GM12878 (cell line): ENCODE measurements at regions not wholly inside any gene's neighbourhood (a gene's known extent, or its start where the extent isn't known, plus 50 kb on each side); places are given as distances from the start of the nearest gene placed in this dataset.
A peak's percentile ranks its signal among the peaks of the same experiment; 100 is the strongest.

Source experiments
- ATAC-seq: fragments of 200-7000 bp; cut with Tn5 transposase; 3 replicates; pipeline ENCODE4 v1.9.1; 2020; ENCODE audit warnings: mild to moderate bottlenecking, moderate library complexity
- BruUV-seq: library from RNA; stranded (reverse); fragments of 400-500 nt; replicated peaks from 2 replicates; lab custom pipeline; 2021; lab: Mats Ljungman, UMichigan
- CTCF ChIA-PET: fragments of 300-600 bp; sonication (Branson Sonifier 250); formaldehyde crosslinking; extraction: SDS; loops from one replicate; lab custom pipeline; 2021; ENCODE audit warnings: inconsistent platforms; lab: Yijun Ruan, JAX
- POLR2A ChIA-PET: fragments of 350-600 bp; formaldehyde crosslinking; extraction: SDS; loops from one replicate; lab custom pipeline; 2021; ENCODE audit warnings: inconsistent platforms; lab: Charles Lee
- RAD21 ChIA-PET: fragments of 300-600 bp; sonication (Branson Sonifier 250); formaldehyde crosslinking; loops from one replicate; lab custom pipeline; 2023; ENCODE audit warnings: antibody characterized with exemption; ENCODE audit not compliant: unreplicated experiment; lab: Charles Lee
- SMC1A ChIA-PET: fragments of 300-600 bp; sonication (Branson Sonifier 250); formaldehyde crosslinking; loops from one replicate; lab custom pipeline; 2023; ENCODE audit not compliant: unreplicated experiment, uncharacterized antibody; lab: Charles Lee
- DNase-seq: peaks from one replicate; pipeline ENCODE4 v3.0.0-alpha.2; 2011; ENCODE audit warnings: low read depth, low spot score
- FAIRE-seq: peaks from 3 replicates; lab custom pipeline; 2011; peaks lifted over from hg19 to GRCh38; lab: Jason Lieb, UNC
- H2AFZ ChIP-seq: 2 replicates; pipeline ENCODE4 v1.6.0; 2011; ENCODE audit warnings: low read depth, low read length, control low read depth; ENCODE audit not compliant: control insufficient read depth
- H3K27ac ChIP-seq: 2 replicates; pipeline ENCODE4 v1.5.1; 2011; ENCODE audit warnings: control low read depth; ENCODE audit not compliant: control insufficient read depth, insufficient read depth
- H3K27me3 ChIP-seq, 2 experiments: replicated peaks in 1 of 2; 2 replicates each; pipeline versions ENCODE4 v1.6.0 to v1.6.1; 2011; ENCODE audit warnings: low read length in 1 of 2; ENCODE audit not compliant: control insufficient read depth in 2 of 2, insufficient read depth in 2 of 2
- H3K36me3 ChIP-seq, 2 experiments: 2 replicates each; pipeline ENCODE4 v1.5.1; 2011; ENCODE audit warnings: low read length in 1 of 2; ENCODE audit not compliant: control insufficient read depth in 2 of 2, insufficient read depth in 2 of 2
- H3K4me1 ChIP-seq: 2 replicates; pipeline ENCODE4 v1.6.1; 2011; ENCODE audit warnings: mild to moderate bottlenecking, low read length, moderate library complexity, mixed read lengths; ENCODE audit not compliant: control insufficient read depth, insufficient read depth
- H3K4me2 ChIP-seq: 2 replicates; pipeline ENCODE4 v1.6.0; 2011; ENCODE audit warnings: control low read depth; ENCODE audit not compliant: control insufficient read depth, insufficient read depth
- H3K4me3 ChIP-seq: fragments of 200-600 bp; sonication (generic); 2 replicates; pipeline ENCODE4 v1.5.1; 2016
- H3K79me2 ChIP-seq: 2 replicates; pipeline ENCODE4 v1.6.0; 2011; ENCODE audit warnings: low read length; ENCODE audit not compliant: control insufficient read depth, insufficient read depth
- H3K9ac ChIP-seq: 2 replicates; pipeline ENCODE4 v1.8.0; 2011; ENCODE audit warnings: low read length, control low read depth, mixed read lengths; ENCODE audit not compliant: control insufficient read depth, insufficient read depth
- H3K9me3 ChIP-seq: replicated peaks from 3 replicates; pipeline ENCODE4 v1.5.1; 2011; ENCODE audit warnings: mild to moderate bottlenecking, low read length; ENCODE audit not compliant: control insufficient read depth, insufficient read depth
- H4K20me1 ChIP-seq: 2 replicates; pipeline ENCODE4 v1.6.0; 2011; ENCODE audit not compliant: control insufficient read depth, insufficient read depth
- CBX3 ChIP-seq: fragments of 200-600 bp; sonication (generic); IDR thresholded peaks from 2 replicates; pipeline ENCODE4 v1.6.1; 2016; ENCODE audit warnings: low read depth, borderline replicate concordance
- CREB1 ChIP-seq: IDR thresholded peaks from 2 replicates; pipeline ENCODE4 v1.6.1; 2012; ENCODE audit warnings: low read depth, mild to moderate bottlenecking, inconsistent platforms
- DPF2 ChIP-seq: fragments of 450-650 bp; IDR thresholded peaks from 2 replicates; pipeline ENCODE4 v1.6.1; 2017; ENCODE audit warnings: mild to moderate bottlenecking
- ETV6 ChIP-seq, 2 experiments: fragments of 450-650 bp in 1 of 2; IDR thresholded peaks in 1 of 2; conservative IDR thresholded peaks in 1 of 2; 2 replicates each; pipeline ENCODE4 v1.6.1; 2014; ENCODE audit warnings: antibody characterized with exemption in 1 of 2, borderline replicate concordance in 1 of 2, low read depth in 1 of 2, mild to moderate bottlenecking in 1 of 2, moderate library complexity in 1 of 2
- HDAC2 ChIP-seq: fragments of 200-600 bp; sonication (generic); IDR thresholded peaks from 2 replicates; pipeline ENCODE4 v1.6.1; 2017
- HDGF ChIP-seq: fragments of 450-650 bp; IDR thresholded peaks from 2 replicates; pipeline ENCODE4 v1.6.1; 2016; ENCODE audit warnings: antibody characterized with exemption
- IKZF1 ChIP-seq: fragments of 450-650 bp; conservative IDR thresholded peaks from 2 replicates; pipeline ENCODE4 v1.6.1; 2017; ENCODE audit warnings: antibody characterized with exemption, mild to moderate bottlenecking
- IKZF2 ChIP-seq, 2 experiments: fragments of 450-650 bp; IDR thresholded peaks; 2 replicates each; pipeline ENCODE4 v1.6.1; 2017; ENCODE audit warnings: mild to moderate bottlenecking in 2 of 2, moderate library complexity in 2 of 2
- MEF2B ChIP-seq: fragments of 450-650 bp; IDR thresholded peaks from 2 replicates; pipeline ENCODE4 v1.6.1; 2018; ENCODE audit warnings: mild to moderate bottlenecking, moderate library complexity; ENCODE audit not compliant: partially characterized antibody, poor library complexity, severe bottlenecking
- MTA2 ChIP-seq: fragments of 450-650 bp; IDR thresholded peaks from 2 replicates; pipeline ENCODE4 v1.6.1; 2016; ENCODE audit warnings: low read depth, mild to moderate bottlenecking, moderate library complexity
- MYC ChIP-seq: IDR thresholded peaks from 2 replicates; pipeline ENCODE4 v1.6.1; 2011; ENCODE audit warnings: mild to moderate bottlenecking, low read length, moderate library complexity, inconsistent platforms; ENCODE audit not compliant: insufficient read depth, insufficient replicate concordance, insufficient read length, severe bottlenecking
- NR2C2 ChIP-seq: IDR thresholded peaks from 2 replicates; pipeline ENCODE4 v1.6.1; 2011; ENCODE audit warnings: borderline replicate concordance, low read depth; ENCODE audit not compliant: control insufficient read depth, insufficient read length
- PML ChIP-seq: IDR thresholded peaks from 2 replicates; pipeline ENCODE4 v1.6.1; 2012; ENCODE audit warnings: low read length, inconsistent platforms
- SMAD5 ChIP-seq: IDR thresholded peaks from 2 replicates; pipeline ENCODE4 v1.6.1; 2016; ENCODE audit warnings: antibody characterized with exemption, low read depth
- SRF ChIP-seq, 2 experiments: IDR thresholded peaks; 2 replicates each; pipeline ENCODE4 v1.6.1; 2011; ENCODE audit warnings: low read depth in 2 of 2, low read length in 2 of 2, mild to moderate bottlenecking in 1 of 2, moderate library complexity in 1 of 2
- STAT3 ChIP-seq: IDR thresholded peaks from 2 replicates; pipeline ENCODE4 v1.6.1; 2011; ENCODE audit warnings: low read depth, low read length, improper control_type of control experiment
- WGBS: methylation state at CpG from one replicate; pipeline ENCODE4 v1.1.6; 2016; ENCODE audit warnings: low lambda C conversion rate; ENCODE audit not compliant: insufficient replicate concordance, insufficient coverage; ENCODE audit errors: missing lambda C conversion rate; 5-methylcytosine and 5-hydroxymethylcytosine counted together
- in situ Hi-C: fragments of 300-500 bp; cut with MboI; formaldehyde crosslinking; loops from 9 replicates; pipeline ENCODE4 v1.14.3; 2018; ENCODE audit warnings: mixed read lengths
- intact Hi-C: fragments of 100-400 bp; cut with micrococcal nuclease; formaldehyde crosslinking; loops from one replicate; pipeline ENCODE4 v1.14.2; 2022; ENCODE audit not compliant: unreplicated experiment
- TF ChIP-seq, protein P1 (sequence below): IDR thresholded peaks from 2 replicates; pipeline ENCODE4 v1.6.1; 2011; ENCODE audit warnings: borderline replicate concordance, low read depth, mild to moderate bottlenecking, moderate library complexity, mixed read lengths, low read length; ENCODE audit not compliant: insufficient read depth; ENCODE audit errors: extremely low read length
- TF ChIP-seq, protein P2 (sequence below): fragments of 450-650 bp; IDR thresholded peaks from 2 replicates; pipeline ENCODE4 v1.6.1; 2018; ENCODE audit warnings: mild to moderate bottlenecking, low read depth, moderate library complexity; ENCODE audit not compliant: partially characterized antibody
- TF ChIP-seq, protein P3 (sequence below): fragments of 450-650 bp; conservative IDR thresholded peaks from 2 replicates; pipeline ENCODE4 v1.6.1; 2017; ENCODE audit warnings: mild to moderate bottlenecking, moderate library complexity

DNA sequence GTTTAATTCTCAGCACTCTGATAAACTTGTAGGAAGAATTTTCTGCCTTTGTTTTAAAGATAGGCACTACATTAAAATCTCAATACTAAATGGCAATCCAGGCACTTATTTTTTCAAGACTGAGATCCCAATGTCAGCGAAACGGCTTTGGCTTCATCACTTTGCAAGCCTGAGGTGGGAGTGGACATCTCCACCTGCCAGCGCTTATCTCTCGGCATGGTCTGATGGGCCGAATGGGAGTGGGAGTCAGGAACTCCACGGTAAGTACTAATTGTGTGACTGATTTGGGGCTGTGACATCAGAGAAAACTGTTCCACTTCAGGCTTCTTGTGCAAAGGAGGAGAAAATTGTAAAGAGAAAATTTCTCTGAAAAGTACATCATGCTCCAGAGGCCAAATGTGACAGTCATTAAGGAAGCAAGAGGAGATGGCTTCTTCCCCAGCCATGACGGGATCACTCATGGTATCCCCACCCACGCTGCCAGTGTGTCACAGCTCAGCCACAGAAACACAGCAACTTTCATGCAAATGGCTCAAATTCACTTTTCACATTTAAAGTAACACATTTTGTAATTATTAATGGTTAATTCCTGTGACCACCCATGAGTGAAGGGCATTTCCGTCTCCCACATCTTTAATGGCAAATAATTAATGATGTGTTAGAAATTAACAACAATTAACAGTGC lies 385.5 kb upstream of the HNRNPA3 start:
- Histone ChIP-seq H3K79me2 (no peaks in the 10 kb centered on the region), H3K4me3 (no peak overlapping the region), H3K4me1 (no peaks in the 10 kb centered on the region), H3K36me3 (no peaks in the 10 kb centered on the region), H3K27me3 (no peaks in the 10 kb centered on the region), H2AFZ (no peak overlapping the region), H3K9ac (no peak overlapping the region), H3K4me2 (no peak overlapping the region), H3K27ac (no peak overlapping the region), H3K9me3 (no peaks in the 10 kb centered on the region), H4K20me1 (no peaks in the 10 kb centered on the region)
- ChIA-PET SMC1A (interaction anchor here (1.0 to 7.9 kb wide), 8 partner anchors 9 to 456 kb away, joined by 3 to 40 read pairs (median 3); no protein-coding TSS in a partner anchor), RAD21 (interaction anchor here (0.6 to 2.1 kb wide), 4 partner anchors 10 to 321 kb away, joined by 3 to 8 read pairs (median 4); no protein-coding TSS in a partner anchor), CTCF (interaction anchor here (0.9 to 15.4 kb wide), 6 partner anchors 9 to 372 kb away, joined by 3 to 250 read pairs (median 4); no protein-coding TSS in a partner anchor), POLR2A (no interaction called here)
- DNase-seq (peak; percentile 7), ATAC-seq (peak; percentile 54; the same call in 2 of the 3 replicates), FAIRE-seq (no peak)
- BruUV-seq: no TSS peak
- in situ Hi-C loops (loop anchor here (10.0 kb wide), 1 partner anchor 702 kb away; the partner anchor contains the start of genes HOXD8 and HOXD9), intact Hi-C loops (loop anchor here (5.0 kb wide), 1 partner anchor 105 kb away; no protein-coding TSS in a partner anchor)
- WGBS: 40% methylated on average over 9 of the region's 9 CpGs
- TF ChIP-seq HDAC2 (no peak), CBX3 (no peak), MYC (no peak), ETV6 (conservative IDR thresholded peaks at IDR 0.05 in 1 of 2, IDR thresholded peaks at IDR 0.05 in 1 of 2; ENCODE audit: borderline replicate concordance in 1 of 2, low read depth in 1 of 2) (no peak), CREB1 (no peak), NR2C2 (no peak), HDGF (no peak), DPF2 (0 out of 2 replicates have a peak, but pooled peaks have one; percentile 31), SRF (IDR thresholded peaks at IDR 0.05; ENCODE audit: low read depth in 2 of 2, low read length in 2 of 2) (no peak), MEF2B (no peak), MTA2 (peak; percentile 67), PML (no peak), STAT3 (no peak), SMAD5 (no peak), IKZF2 (IDR thresholded peaks at IDR 0.05) (peak in 1 of 2 experiments; percentile 37; a peak in 2 of 4 replicates), IKZF1 (peak; percentile 41)
- TF ChIP-seq, protein P1, sequence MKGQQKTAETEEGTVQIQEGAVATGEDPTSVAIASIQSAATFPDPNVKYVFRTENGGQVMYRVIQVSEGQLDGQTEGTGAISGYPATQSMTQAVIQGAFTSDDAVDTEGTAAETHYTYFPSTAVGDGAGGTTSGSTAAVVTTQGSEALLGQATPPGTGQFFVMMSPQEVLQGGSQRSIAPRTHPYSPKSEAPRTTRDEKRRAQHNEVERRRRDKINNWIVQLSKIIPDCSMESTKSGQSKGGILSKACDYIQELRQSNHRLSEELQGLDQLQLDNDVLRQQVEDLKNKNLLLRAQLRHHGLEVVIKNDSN: no peak
- TF ChIP-seq, protein P2, sequence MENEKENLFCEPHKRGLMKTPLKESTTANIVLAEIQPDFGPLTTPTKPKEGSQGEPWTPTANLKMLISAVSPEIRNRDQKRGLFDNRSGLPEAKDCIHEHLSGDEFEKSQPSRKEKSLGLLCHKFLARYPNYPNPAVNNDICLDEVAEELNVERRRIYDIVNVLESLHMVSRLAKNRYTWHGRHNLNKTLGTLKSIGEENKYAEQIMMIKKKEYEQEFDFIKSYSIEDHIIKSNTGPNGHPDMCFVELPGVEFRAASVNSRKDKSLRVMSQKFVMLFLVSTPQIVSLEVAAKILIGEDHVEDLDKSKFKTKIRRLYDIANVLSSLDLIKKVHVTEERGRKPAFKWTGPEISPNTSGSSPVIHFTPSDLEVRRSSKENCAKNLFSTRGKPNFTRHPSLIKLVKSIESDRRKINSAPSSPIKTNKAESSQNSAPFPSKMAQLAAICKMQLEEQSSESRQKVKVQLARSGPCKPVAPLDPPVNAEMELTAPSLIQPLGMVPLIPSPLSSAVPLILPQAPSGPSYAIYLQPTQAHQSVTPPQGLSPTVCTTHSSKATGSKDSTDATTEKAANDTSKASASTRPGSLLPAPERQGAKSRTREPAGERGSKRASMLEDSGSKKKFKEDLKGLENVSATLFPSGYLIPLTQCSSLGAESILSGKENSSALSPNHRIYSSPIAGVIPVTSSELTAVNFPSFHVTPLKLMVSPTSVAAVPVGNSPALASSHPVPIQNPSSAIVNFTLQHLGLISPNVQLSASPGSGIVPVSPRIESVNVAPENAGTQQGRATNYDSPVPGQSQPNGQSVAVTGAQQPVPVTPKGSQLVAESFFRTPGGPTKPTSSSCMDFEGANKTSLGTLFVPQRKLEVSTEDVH: no peak
- TF ChIP-seq, protein P3, sequence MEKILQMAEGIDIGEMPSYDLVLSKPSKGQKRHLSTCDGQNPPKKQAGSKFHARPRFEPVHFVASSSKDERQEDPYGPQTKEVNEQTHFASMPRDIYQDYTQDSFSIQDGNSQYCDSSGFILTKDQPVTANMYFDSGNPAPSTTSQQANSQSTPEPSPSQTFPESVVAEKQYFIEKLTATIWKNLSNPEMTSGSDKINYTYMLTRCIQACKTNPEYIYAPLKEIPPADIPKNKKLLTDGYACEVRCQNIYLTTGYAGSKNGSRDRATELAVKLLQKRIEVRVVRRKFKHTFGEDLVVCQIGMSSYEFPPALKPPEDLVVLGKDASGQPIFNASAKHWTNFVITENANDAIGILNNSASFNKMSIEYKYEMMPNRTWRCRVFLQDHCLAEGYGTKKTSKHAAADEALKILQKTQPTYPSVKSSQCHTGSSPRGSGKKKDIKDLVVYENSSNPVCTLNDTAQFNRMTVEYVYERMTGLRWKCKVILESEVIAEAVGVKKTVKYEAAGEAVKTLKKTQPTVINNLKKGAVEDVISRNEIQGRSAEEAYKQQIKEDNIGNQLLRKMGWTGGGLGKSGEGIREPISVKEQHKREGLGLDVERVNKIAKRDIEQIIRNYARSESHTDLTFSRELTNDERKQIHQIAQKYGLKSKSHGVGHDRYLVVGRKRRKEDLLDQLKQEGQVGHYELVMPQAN: no peak
